ENCODE measurements at regions not wholly inside any gene's neighbourhood (a gene's known extent, or its start where the extent isn't known, plus 50 kb on each side); places are given as distances from the start of the nearest gene placed in this dataset.

DNA sequence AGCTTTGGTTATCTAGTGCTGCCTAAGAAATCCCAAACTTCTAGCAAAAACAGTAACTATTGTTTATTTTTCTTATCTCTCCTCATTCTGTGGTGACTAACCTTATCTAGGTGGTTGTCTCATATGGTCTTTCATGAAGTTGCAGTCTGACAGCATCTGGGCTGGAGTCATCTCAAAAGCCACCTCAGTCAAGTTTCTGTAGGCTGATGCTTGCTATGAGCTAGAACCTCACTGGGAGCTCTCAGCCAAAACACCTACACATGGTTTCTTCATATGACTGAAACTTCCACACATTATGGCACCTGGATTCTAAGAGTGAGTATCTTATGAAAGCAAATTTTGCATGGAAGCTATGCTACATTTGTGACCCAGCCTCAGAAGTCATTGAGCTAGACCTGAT, 596.4 kb upstream of the VRK2 start:
- Histone ChIP-seq H3K4me1 (ENCODE audit: control insufficient read depth in 3 of 3, insufficient read depth in 2 of 3, low read depth in 1 of 3, low read length in 2 of 3) (no peaks in the 10 kb centered on the region), H3K27ac (ENCODE audit: low read depth in 1 of 3, low read length in 2 of 3) (no peak overlapping the region), H3K36me3 (ENCODE audit: control insufficient read depth in 3 of 3, insufficient read depth in 2 of 3, low read depth in 1 of 3, low read length in 3 of 3) (no peaks in the 10 kb centered on the region), H3K27me3 (ENCODE audit: control insufficient read depth in 3 of 3, insufficient read depth in 3 of 3, low read length in 3 of 3) (no peaks in the 10 kb centered on the region), H3K9me3 (ENCODE audit: control insufficient read depth in 2 of 2, insufficient read depth in 1 of 2, low read depth in 1 of 2, low read length in 1 of 2) (no peaks in the 10 kb centered on the region), H3K4me3 (ENCODE audit: low read depth in 1 of 3, low read length in 3 of 3) (no peak overlapping the region)
- FAIRE-seq (no peak), DNase-seq (no peak)

- FAIRE-seq = no peak
Measured at GRCh38 chr2:57452634-57453033, 594.0 kb upstream of the VRK2 start.

GRCh38 chr2:57453945-57454344, 592.7 kb upstream of the VRK2 start:
- FAIRE-seq (no peak), DNase-seq (no peak)
- Histone ChIP-seq H3K27me3 (ENCODE audit: control insufficient read depth in 3 of 3, insufficient read depth in 3 of 3, low read length in 3 of 3) (no peaks in the 10 kb centered on the region), H3K4me3 (ENCODE audit: low read depth in 1 of 3, low read length in 3 of 3) (no peak overlapping the region), H3K27ac (ENCODE audit: low read depth in 1 of 3, low read length in 2 of 3) (no peak overlapping the region), H3K9me3 (ENCODE audit: control insufficient read depth in 2 of 2, insufficient read depth in 1 of 2, low read depth in 1 of 2, low read length in 1 of 2) (no peaks in the 10 kb centered on the region), H3K4me1 (ENCODE audit: control insufficient read depth in 3 of 3, insufficient read depth in 2 of 3, low read depth in 1 of 3, low read length in 2 of 3) (no peaks in the 10 kb centered on the region), H3K36me3 (ENCODE audit: control insufficient read depth in 3 of 3, insufficient read depth in 2 of 3, low read depth in 1 of 3, low read length in 3 of 3) (no peaks in the 10 kb centered on the region)
- 59 to 80% (median 72%) methylated on average over 1 of the region's 1 CpG for WGBS, 3 donors

More at GRCh38 chr2:57452634-57453033, 594.0 kb upstream of the VRK2 start:
- H3K4me3 ChIP-seq (ENCODE audit: low read depth in 1 of 3, low read length in 3 of 3) = no peak overlapping the region
- no peak overlapping the region for H3K27ac ChIP-seq (ENCODE audit: low read depth in 1 of 3, low read length in 2 of 3)
- no peaks in the 10 kb centered on the region for H3K9me3 ChIP-seq (ENCODE audit: control insufficient read depth in 2 of 2, insufficient read depth in 1 of 2, low read depth in 1 of 2, low read length in 1 of 2)
- H3K36me3 ChIP-seq (ENCODE audit: control insufficient read depth in 3 of 3, insufficient read depth in 2 of 3, low read depth in 1 of 3, low read length in 3 of 3) = no peaks in the 10 kb centered on the region
- no peaks in the 10 kb centered on the region for H3K27me3 ChIP-seq (ENCODE audit: control insufficient read depth in 3 of 3, insufficient read depth in 3 of 3, low read length in 3 of 3)
- H3K4me1 ChIP-seq (ENCODE audit: control insufficient read depth in 3 of 3, insufficient read depth in 2 of 3, low read depth in 1 of 3, low read length in 2 of 3) = no peaks in the 10 kb centered on the region
- DNase-seq = no peak
- 41 to 68% (median 61%) methylated on average over 4 of the region's 4 CpGs for WGBS, 3 donors

- Histone ChIP-seq H3K4me1 (ENCODE audit: control insufficient read depth in 3 of 3, insufficient read depth in 2 of 3, low read depth in 1 of 3, low read length in 2 of 3) (no peaks in the 10 kb centered on the region), H3K4me3 (ENCODE audit: low read depth in 1 of 3, low read length in 3 of 3) (no peak overlapping the region), H3K9me3 (ENCODE audit: control insufficient read depth in 2 of 2, insufficient read depth in 1 of 2, low read depth in 1 of 2, low read length in 1 of 2) (no peaks in the 10 kb centered on the region), H3K27me3 (ENCODE audit: control insufficient read depth in 3 of 3, insufficient read depth in 3 of 3, low read length in 3 of 3) (no peaks in the 10 kb centered on the region), H3K36me3 (ENCODE audit: control insufficient read depth in 3 of 3, insufficient read depth in 2 of 3, low read depth in 1 of 3, low read length in 3 of 3) (no peaks in the 10 kb centered on the region), H3K27ac (ENCODE audit: low read depth in 1 of 3, low read length in 2 of 3) (no peak overlapping the region)
- FAIRE-seq = no peak
- 50 to 71% (median 59%) methylated on average over 2 of the region's 2 CpGs for WGBS, 3 donors
- DNase-seq = no peak
Measured at GRCh38 chr2:57460396-57461276, 586.0 kb upstream of the VRK2 start.

GRCh38 chr2:57461624-57462023, 585.0 kb upstream of the VRK2 start:
- Histone ChIP-seq H3K9me3 (ENCODE audit: control insufficient read depth in 2 of 2, insufficient read depth in 1 of 2, low read depth in 1 of 2, low read length in 1 of 2) (no peaks in the 10 kb centered on the region), H3K4me1 (ENCODE audit: control insufficient read depth in 3 of 3, insufficient read depth in 2 of 3, low read depth in 1 of 3, low read length in 2 of 3) (no peaks in the 10 kb centered on the region), H3K27me3 (ENCODE audit: control insufficient read depth in 3 of 3, insufficient read depth in 3 of 3, low read length in 3 of 3) (no peaks in the 10 kb centered on the region), H3K4me3 (ENCODE audit: low read depth in 1 of 3, low read length in 3 of 3) (no peak overlapping the region), H3K27ac (ENCODE audit: low read depth in 1 of 3, low read length in 2 of 3) (no peak overlapping the region), H3K36me3 (ENCODE audit: control insufficient read depth in 3 of 3, insufficient read depth in 2 of 3, low read depth in 1 of 3, low read length in 3 of 3) (no peaks in the 10 kb centered on the region)
- 67 to 77% (median 73%) methylated on average over 4 of the region's 4 CpGs for WGBS, 3 donors
- no peak for DNase-seq
- FAIRE-seq = no peak

- H3K36me3 ChIP-seq (ENCODE audit: control insufficient read depth in 3 of 3, insufficient read depth in 2 of 3, low read depth in 1 of 3, low read length in 3 of 3) = no peaks in the 10 kb centered on the region
- no peak for FAIRE-seq
- WGBS, 3 donors = 84 to 92% (median 87%) methylated on average over 6 of the region's 6 CpGs
Measured at GRCh38 chr2:57465067-57465466, 581.5 kb upstream of the VRK2 start.

DNA sequence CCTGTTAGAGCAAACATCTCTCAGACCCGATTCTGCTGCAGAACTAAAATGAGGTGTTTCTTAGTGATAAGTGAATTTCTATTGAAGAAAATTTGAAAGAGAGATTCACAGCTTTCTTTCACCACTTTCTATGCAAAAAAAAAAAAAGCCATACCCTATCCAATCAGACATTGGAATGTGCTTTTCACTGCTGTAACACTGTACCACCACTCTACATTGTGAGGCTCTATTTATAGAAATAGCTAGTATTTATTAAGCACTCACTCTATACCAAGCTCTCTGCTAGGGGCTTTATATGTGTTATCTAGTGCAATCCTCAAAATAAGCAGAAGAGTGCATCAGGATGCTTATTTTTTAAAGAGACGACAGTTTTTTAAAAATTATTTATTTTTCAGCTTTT, 580.6 kb upstream of the VRK2 start:
- WGBS, 3 donors = 70 to 81% (median 71%) methylated on average over 2 of the region's 2 CpGs
- Histone ChIP-seq H3K27ac (ENCODE audit: low read depth in 1 of 3, low read length in 2 of 3) (no peak overlapping the region), H3K36me3 (ENCODE audit: control insufficient read depth in 3 of 3, insufficient read depth in 2 of 3, low read depth in 1 of 3, low read length in 3 of 3) (no peaks in the 10 kb centered on the region), H3K9me3 (ENCODE audit: control insufficient read depth in 2 of 2, insufficient read depth in 1 of 2, low read depth in 1 of 2, low read length in 1 of 2) (no peaks in the 10 kb centered on the region), H3K4me1 (ENCODE audit: control insufficient read depth in 3 of 3, insufficient read depth in 2 of 3, low read depth in 1 of 3, low read length in 2 of 3) (no peaks in the 10 kb centered on the region), H3K27me3 (ENCODE audit: control insufficient read depth in 3 of 3, insufficient read depth in 3 of 3, low read length in 3 of 3) (no peaks in the 10 kb centered on the region), H3K4me3 (ENCODE audit: low read depth in 1 of 3, low read length in 3 of 3) (no peak overlapping the region)
- no peak for DNase-seq
- no peak for FAIRE-seq

More at GRCh38 chr2:57465067-57465466, 581.5 kb upstream of the VRK2 start:
- H3K4me3 ChIP-seq (ENCODE audit: low read depth in 1 of 3, low read length in 3 of 3) = no peak overlapping the region
- no peaks in the 10 kb centered on the region for H3K4me1 ChIP-seq (ENCODE audit: control insufficient read depth in 3 of 3, insufficient read depth in 2 of 3, low read depth in 1 of 3, low read length in 2 of 3)
- no peaks in the 10 kb centered on the region for H3K27me3 ChIP-seq (ENCODE audit: control insufficient read depth in 3 of 3, insufficient read depth in 3 of 3, low read length in 3 of 3)
- H3K27ac ChIP-seq (ENCODE audit: low read depth in 1 of 3, low read length in 2 of 3) = no peak overlapping the region
- no peak for DNase-seq
- no peaks in the 10 kb centered on the region for H3K9me3 ChIP-seq (ENCODE audit: control insufficient read depth in 2 of 2, insufficient read depth in 1 of 2, low read depth in 1 of 2, low read length in 1 of 2)

- Histone ChIP-seq H3K4me3 (ENCODE audit: low read depth in 1 of 3, low read length in 3 of 3) (no peak overlapping the region), H3K4me1 (ENCODE audit: control insufficient read depth in 3 of 3, insufficient read depth in 2 of 3, low read depth in 1 of 3, low read length in 2 of 3) (no peaks in the 10 kb centered on the region), H3K27me3 (ENCODE audit: control insufficient read depth in 3 of 3, insufficient read depth in 3 of 3, low read length in 3 of 3) (no peaks in the 10 kb centered on the region), H3K9me3 (ENCODE audit: control insufficient read depth in 2 of 2, insufficient read depth in 1 of 2, low read depth in 1 of 2, low read length in 1 of 2) (no peaks in the 10 kb centered on the region), H3K27ac (ENCODE audit: low read depth in 1 of 3, low read length in 2 of 3) (no peak overlapping the region), H3K36me3 (ENCODE audit: control insufficient read depth in 3 of 3, insufficient read depth in 2 of 3, low read depth in 1 of 3, low read length in 3 of 3) (no peaks in the 10 kb centered on the region)
- no peak for DNase-seq
- FAIRE-seq = no peak
- WGBS, 3 donors = 72 to 77% (median 74%) methylated on average over 3 of the region's 3 CpGs
Measured at GRCh38 chr2:57475391-57475790, 571.2 kb upstream of the VRK2 start.

DNA sequence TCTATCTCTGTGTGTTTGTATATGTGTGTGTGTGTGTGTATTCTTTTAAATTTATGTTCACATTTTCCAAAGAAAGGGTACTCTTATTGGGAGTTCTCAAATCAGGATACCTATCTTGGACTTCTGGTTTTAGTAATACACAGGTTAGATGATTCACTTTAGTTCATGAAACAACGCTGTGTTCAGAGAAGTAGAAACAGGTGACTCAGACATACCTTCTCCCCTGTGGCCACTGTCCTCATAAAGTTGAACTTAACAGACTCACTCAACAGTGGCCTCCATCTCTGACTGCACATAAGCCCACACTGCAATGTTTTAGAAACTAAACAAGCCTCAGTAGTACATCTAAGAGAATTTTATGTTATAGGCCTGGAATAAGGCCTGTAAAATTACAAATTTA, 566.6 kb upstream of the VRK2 start:
- Histone ChIP-seq H3K4me1 (ENCODE audit: control insufficient read depth in 3 of 3, insufficient read depth in 2 of 3, low read depth in 1 of 3, low read length in 2 of 3) (no peaks in the 10 kb centered on the region), H3K36me3 (ENCODE audit: control insufficient read depth in 3 of 3, insufficient read depth in 2 of 3, low read depth in 1 of 3, low read length in 3 of 3) (no peaks in the 10 kb centered on the region), H3K27ac (ENCODE audit: low read depth in 1 of 3, low read length in 2 of 3) (no peak overlapping the region), H3K9me3 (ENCODE audit: control insufficient read depth in 2 of 2, insufficient read depth in 1 of 2, low read depth in 1 of 2, low read length in 1 of 2) (no peaks in the 10 kb centered on the region), H3K4me3 (ENCODE audit: low read depth in 1 of 3, low read length in 3 of 3) (no peak overlapping the region), H3K27me3 (ENCODE audit: control insufficient read depth in 3 of 3, insufficient read depth in 3 of 3, low read length in 3 of 3) (no peaks in the 10 kb centered on the region)
- no peak for FAIRE-seq
- no peak for DNase-seq
- WGBS, 3 donors = 75 to 83% (median 76%) methylated on average over 1 of the region's 1 CpG
